ENCODE measurements at regions not wholly inside any gene's neighbourhood (a gene's known extent, or its start where the extent isn't known, plus 50 kb on each side); places are given as distances from the start of the nearest gene placed in this dataset.

DNA sequence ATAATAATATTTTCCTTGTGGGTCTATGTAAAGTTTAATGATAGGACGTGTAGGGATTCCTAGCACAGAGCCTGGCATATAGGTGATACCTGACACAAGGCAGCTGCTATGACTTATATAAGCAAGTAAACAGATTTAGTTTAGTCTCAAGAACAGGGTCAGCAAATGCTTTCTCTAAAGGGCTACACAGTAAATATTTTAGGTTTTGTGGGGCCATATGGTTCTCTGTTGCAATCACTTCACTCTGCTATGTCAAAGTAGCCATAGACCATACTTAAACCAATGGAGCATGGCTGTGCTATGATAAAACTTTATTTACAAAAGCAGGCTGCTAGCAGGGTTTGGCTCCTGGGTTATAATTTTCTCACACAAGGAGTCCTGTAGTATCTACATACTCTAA is 204.8 kb upstream of the KLF4 start:
- no peak for DNase-seq

DNA sequence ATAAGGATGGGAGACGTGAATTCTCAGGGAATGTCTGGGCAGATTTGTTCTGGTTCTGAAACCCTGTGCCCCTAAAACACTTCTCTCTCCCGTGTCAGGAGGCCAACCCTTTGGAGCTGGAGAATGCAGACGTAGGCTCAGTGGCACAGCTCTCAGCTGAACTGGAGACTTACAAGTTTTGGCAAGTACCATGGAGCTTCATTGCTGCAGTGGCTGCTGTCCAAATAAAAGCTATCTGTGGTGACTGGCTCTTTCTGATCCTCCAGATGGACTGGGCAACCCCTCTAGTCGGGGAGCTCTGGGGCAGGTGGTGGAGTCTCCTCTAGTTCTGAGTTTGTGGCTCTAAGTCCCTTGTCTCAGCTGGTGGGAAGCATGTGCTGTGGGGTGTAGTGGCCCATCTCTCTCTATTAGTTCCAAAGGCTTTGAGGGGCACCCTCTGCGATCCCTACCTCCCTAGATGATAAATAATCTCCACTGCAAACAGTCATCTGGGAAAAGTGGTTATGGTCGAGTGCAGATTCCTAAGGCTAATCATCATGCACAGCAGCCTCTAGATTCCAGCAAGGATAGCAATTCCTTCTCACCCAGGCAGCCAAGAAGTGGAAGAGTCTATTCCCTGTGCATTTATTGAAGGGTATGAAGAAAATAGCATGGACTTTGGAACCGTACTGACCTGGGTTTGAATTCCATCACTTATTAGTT is 204.2 kb upstream of the KLF4 start:
- peak; percentile 35 for DNase-seq

DNA sequence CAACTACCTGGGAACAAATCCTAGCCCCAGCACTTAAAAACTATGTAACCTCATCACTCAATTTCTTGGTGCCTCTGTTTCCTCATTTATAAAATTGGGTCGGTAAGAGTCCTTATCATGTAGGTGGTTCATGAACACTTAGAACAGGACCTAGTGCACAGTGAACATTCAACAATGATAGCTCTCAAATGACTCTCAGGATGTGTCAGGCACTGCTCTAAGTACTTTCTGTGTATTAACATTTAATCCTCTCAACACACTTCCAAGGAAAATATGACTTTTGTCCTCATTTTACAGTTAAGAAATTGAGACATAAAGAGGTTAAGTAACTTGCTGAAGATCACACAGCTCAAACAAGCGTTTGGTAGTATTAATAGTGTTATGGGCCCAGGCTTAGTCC is 202.1 kb upstream of the KLF4 start:
- no peak for DNase-seq

DNA sequence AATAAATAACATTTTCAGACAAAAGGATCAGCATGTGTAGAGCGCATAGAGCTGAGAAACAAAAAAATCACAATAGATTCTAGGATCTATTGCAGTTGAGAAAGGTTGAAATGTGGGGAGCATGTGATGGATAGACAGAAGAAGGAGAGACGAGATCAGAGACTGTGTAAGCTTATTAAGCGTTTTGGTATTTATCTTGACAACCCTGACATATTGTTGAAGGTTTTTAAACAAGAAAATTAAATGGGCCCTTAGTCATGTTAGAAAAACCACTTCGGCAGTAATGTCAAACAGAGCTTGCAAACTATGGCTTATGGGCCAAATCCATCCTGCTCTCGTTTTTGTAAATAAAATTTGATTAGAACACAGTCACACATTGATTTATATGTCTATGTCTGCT is 200.5 kb upstream of the KLF4 start:
- no peak for DNase-seq

GRCh38 chr9:107688728-107689127 is 199.2 kb upstream of the KLF4 start:
- no peak for DNase-seq

GRCh38 chr9:107685901-107686300 is 196.3 kb upstream of the KLF4 start:
- DNase-seq: no peak

- no peak for DNase-seq
These were observed 195.8 kb upstream of the KLF4 start for GRCh38 chr9:107685376-107685775.

DNA sequence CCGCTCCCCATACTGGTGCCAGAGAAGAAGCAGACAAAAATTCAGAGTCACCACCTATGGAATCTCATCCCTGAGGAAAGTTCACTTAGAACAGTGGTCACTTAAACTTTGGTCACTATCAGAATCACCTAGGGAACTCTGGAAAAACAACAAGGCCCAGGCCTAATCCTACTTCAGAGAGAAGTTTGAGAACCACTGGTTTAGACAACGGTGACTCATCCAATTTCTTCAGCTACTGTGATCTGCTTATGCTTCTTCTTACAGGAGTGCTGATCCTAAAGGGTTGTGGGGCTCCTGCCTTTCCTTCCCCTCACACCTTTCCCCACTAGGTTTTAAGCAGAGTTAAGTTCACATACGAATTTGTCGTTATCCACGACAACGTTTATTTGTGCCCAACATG is 194.7 kb upstream of the KLF4 start:
- DNase-seq: no peak

DNA sequence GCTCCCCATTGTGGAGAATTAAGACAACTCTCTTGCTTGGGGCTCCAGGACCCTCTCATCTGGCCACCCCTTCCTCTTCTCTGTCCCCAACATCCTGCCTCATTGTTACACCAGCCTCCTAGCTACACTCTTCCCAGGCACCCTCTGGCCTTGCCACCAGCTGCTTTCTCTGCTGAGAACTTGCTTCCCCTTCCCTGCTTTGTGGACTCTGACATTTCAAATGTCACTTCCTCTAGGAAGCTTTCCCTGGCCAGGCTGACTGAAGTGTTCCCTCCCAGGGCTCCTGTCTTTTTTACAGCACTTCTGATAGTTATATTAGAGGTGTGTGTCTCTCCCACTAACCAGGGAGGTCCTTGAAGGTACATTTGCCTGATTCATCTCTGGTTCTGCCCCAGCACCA is 194.0 kb upstream of the KLF4 start:
- no peak for DNase-seq

- no peak for DNase-seq
These were observed 192.4 kb upstream of the KLF4 start for GRCh38 chr9:107681988-107682387.

DNA sequence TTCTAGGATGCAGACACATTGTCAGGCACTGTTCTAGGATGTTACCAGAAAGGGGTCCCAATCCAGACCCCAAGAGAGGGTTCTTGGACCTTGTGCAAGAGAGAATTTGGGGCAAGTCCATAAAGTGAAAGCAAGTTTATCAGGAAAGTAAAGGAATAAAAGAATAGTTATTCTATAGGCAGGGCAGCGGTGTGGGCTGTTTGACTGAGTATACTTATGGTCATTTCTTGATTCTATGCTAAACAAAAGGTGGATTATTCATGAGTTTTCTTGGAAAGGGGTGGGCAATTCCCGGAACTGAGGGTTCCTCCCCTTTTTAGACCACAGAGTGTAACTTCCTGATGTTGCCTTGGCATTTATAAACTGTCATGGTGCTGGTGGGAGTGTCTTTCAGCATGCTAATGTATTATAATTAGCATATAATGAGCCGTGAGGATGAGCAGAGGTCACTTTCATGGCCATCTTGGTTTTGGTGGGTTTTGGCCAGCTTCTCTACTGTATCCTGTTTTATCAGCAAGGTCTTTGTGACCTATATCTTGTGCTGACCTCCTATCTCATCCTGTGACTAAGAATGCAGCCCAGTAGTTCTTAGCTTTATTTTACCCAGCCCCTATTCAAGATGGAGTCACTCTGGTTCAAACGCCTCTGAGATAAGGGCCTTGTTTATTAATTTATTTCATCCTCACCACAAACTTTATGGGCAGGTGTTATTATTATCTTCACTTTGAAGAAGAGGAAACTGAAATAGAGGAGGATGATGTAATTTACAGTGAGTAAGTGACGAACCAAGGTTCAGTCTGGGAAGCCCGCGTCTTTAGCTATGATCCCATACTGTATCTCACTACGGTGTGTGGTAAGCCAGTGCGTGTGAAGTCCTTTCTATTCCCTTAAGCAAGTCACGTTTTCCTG is 186.0 kb upstream of the KLF4 start:
- no peak for DNase-seq

GRCh38 chr9:107674721-107675277 is 185.2 kb upstream of the KLF4 start:
- peak; percentile 13 for DNase-seq

- DNase-seq: no peak
These were observed 184.5 kb upstream of the KLF4 start for GRCh38 chr9:107673861-107674720.

- no peak for DNase-seq
These were observed 182.0 kb upstream of the KLF4 start for GRCh38 chr9:107671588-107671987.

DNA sequence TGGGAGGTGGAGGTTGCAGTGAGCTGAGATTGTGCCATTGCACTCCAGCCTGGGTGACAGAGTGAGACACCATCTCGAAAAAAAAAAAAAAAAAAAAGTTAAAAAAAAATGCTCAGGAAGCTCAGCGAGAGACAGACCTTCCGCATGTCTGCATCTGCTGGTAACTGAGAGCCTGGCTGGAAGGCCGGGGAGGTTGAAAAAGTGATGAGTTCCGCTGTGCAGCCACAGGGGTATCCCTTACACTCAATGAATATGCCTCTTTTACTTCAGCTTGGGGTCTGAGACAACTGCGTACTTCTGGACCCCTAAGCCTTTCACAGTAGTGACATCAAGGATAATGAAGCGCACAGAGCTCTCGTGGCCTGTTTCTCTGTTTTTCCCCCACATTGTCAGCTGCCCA is 179.9 kb upstream of the KLF4 start:
- no peak for DNase-seq

DNA sequence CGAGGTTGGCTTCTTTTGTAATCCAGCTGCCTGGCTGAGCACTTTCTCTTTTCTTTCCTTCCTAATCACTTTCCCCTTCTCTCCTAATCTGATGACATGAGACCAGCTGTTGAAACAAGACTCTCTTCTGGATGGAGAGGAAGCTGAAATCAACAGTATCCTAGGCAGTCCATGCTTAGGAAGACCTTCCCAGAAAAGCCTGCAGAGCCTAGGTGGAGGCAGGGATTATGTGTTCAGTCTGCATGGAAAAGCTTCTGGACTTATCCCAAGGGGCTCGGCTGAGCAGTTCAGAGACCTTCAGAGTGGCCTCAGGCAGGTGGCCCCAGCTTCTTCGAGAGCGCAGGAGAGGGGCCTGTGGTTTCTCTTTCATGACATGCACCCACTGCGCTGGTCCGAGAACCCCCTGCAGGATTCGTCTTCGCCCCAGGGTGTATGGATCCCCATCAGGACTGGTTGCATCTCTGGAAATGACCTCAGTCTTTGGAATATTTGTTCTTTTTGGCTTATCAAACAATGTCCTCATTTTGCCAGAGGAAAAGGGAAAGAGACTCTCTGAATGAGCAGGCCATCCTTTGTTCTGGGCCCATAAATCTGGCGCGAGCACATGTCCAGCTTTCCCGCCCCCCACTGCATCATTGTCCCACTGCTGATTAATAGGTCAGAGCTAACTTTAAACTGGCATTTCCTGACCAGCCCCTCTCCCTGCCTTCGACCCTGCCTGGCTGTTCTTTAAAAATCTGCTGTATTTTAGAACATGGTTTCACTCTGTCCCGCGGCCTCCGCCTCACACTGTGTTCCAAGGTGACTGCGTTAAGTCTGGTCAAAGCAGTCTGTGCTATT is 177.9 kb upstream of the KLF4 start:
- no peak for DNase-seq

DNA sequence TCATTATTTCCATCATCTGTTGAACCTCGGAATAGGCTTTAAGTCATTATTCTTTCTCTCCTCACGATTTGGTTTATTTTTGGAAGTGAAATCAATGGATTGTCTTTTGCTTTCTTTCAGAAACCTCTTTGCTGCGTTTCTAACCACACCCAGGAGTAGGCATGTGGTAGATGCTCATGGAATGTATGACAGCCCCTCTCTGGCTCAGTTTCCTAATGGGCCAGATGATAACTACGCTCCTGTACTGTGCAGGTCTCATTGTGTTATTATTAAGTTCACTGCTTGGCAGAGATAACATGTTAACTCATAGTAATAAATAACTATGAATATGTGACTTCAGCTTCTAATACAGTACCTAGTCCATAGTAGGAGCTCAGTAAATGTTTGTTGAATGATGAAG is 175.5 kb upstream of the KLF4 start:
- no peak for DNase-seq

DNA sequence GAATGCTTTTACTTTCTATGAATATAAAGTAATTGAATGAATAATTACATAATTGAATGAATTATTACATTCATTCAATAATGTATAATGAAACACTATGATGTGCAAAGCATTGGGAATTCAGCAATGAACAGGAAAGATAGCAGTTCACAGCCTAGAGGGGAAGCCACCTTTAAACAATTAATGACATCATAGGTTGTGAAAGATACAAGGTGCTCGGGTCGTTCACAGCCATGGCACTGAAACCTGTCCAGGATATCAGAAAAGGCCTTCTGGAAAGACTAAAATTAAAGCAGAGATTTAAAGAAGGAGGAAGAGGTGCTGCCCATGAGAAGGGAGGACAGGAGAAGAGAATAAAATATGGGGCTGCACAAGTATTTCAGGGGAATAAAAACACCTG is 171.4 kb upstream of the KLF4 start:
- no peak for DNase-seq

GRCh38 chr9:107653263-107653821 is 163.8 kb upstream of the KLF4 start:
- no peak for DNase-seq

- no peak for DNase-seq
These were observed 161.4 kb upstream of the KLF4 start for GRCh38 chr9:107650995-107651394.

- peak; percentile 85 for DNase-seq
These were observed 160.8 kb upstream of the KLF4 start for GRCh38 chr9:107650321-107650720.

Measured in EL (cell line).